Immature natural killer cell (primary cell): ENCODE measurements at regions not wholly inside any gene's neighbourhood (a gene's known extent, or its start where the extent isn't known, plus 50 kb on each side); places are given as distances from the start of the nearest gene placed in this dataset.

Experiments used
- DNase-seq, 3 donors: peaks; one replicate each; pipeline ENCODE4 v3.0.0; 2022; ENCODE audit warnings: mixed read lengths in 1 of 3
- H3K27ac Mint-ChIP-seq, 6 donors: one replicate each; pipeline ENCODE4 v1.8.0; 2020; ENCODE audit warnings: mixed read lengths in 6 of 6, mild to moderate bottlenecking in 5 of 6, inconsistent platforms in 4 of 6, moderate library complexity in 3 of 6
- H3K27me3 Mint-ChIP-seq, 3 donors: one replicate each; pipeline ENCODE4 v1.8.0; 2020 to 2021; ENCODE audit warnings: low read depth in 3 of 3, mild to moderate bottlenecking in 3 of 3, mixed read lengths in 3 of 3, moderate library complexity in 3 of 3, inconsistent platforms in 1 of 3
- H3K36me3 Mint-ChIP-seq, 3 donors: one replicate each; pipeline ENCODE4 v1.8.0; 2020; ENCODE audit warnings: mixed read lengths in 3 of 3, inconsistent platforms in 2 of 3, mild to moderate bottlenecking in 2 of 3
- H3K4me1 Mint-ChIP-seq, 2 donors: one replicate each; pipeline ENCODE4 v1.8.0; 2020; ENCODE audit warnings: inconsistent platforms in 2 of 2, mild to moderate bottlenecking in 2 of 2, mixed read lengths in 2 of 2, moderate library complexity in 1 of 2
- H3K4me3 Mint-ChIP-seq, 5 donors: one replicate each; pipeline ENCODE4 v1.8.0; 2020; ENCODE audit warnings: mild to moderate bottlenecking in 5 of 5, mixed read lengths in 5 of 5, inconsistent platforms in 3 of 5, moderate library complexity in 3 of 5
- H3K9me3 Mint-ChIP-seq, 6 donors: one replicate each; pipeline ENCODE4 v1.8.0; 2020; ENCODE audit warnings: mild to moderate bottlenecking in 6 of 6, mixed read lengths in 6 of 6, inconsistent platforms in 4 of 6, moderate library complexity in 3 of 6

DNA sequence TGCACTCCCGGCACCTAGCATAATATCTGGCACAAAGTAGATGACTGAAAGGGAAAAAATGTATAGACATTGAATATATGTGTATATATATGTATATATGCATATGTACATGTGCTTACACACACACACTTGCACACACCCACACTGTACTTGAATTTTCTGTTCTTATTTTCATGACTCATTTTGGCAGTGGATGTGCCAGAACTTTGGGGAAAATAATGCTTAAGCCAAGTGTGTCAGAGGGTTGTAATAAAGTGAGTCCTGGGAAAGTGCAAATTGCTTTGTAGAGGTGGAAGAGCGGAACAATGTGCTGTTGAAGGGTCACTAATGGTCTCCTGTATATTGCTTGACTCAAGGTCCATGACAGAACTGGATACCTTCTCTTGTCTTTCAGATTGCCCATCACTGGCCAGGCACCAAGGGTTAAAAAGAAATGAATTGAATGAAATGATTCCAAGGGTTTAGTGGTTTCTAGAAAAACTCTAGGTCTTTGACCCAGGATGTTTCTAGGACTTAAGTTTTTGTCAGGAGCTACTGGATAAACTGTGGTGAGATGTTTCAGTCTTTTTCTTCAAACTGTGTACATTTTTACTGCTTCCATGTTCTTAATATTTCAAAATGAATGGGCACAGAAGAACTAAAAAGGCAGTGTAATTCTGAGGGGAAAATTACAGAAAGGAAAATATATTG lies 129.9 kb upstream of the MOCS2 start:
- Mint-ChIP-seq H3K36me3 (no peaks in the 10 kb centered on the region), H3K27me3 (peaks cover 0 to 1% (median 0%) of the 10 kb centered on the region in 3 donors), H3K4me1 (no peaks in the 10 kb centered on the region), H3K27ac (no peak overlapping the region), H3K4me3 (no peak overlapping the region), H3K9me3 (peaks cover 0 to 8% (median 1%) of the 10 kb centered on the region in 6 donors)
- no peak for DNase-seq

- no peak overlapping the region for H3K27ac Mint-ChIP-seq
- no peaks in the 10 kb centered on the region for H3K36me3 Mint-ChIP-seq
- no peak for DNase-seq
- H3K4me3 Mint-ChIP-seq, result no peak overlapping the region
- H3K27me3 Mint-ChIP-seq, result peaks cover 0 to 1% (median 0%) of the 10 kb centered on the region in 3 donors
- no peaks in the 10 kb centered on the region for H3K4me1 Mint-ChIP-seq
- H3K9me3 Mint-ChIP-seq, result peaks cover 0 to 8% (median 1%) of the 10 kb centered on the region in 6 donors
Observed at GRCh38 chr5:53240661-53241060, 131.1 kb upstream of the MOCS2 start.

GRCh38 chr5:53241572-53241971 lies 132.0 kb upstream of the MOCS2 start:
- H3K36me3 Mint-ChIP-seq, result no peaks in the 10 kb centered on the region
- DNase-seq, result no peak
- no peaks in the 10 kb centered on the region for H3K4me1 Mint-ChIP-seq
- H3K27me3 Mint-ChIP-seq, result peaks cover 0 to 1% (median 0%) of the 10 kb centered on the region in 3 donors
- no peak overlapping the region for H3K27ac Mint-ChIP-seq
- no peak overlapping the region for H3K4me3 Mint-ChIP-seq
- H3K9me3 Mint-ChIP-seq, result peaks cover 0 to 8% (median 1%) of the 10 kb centered on the region in 6 donors

GRCh38 chr5:53243403-53243802 lies 133.8 kb upstream of the MOCS2 start:
- Mint-ChIP-seq H3K27ac (no peak overlapping the region), H3K9me3 (peaks cover 0 to 8% (median 1%) of the 10 kb centered on the region in 6 donors), H3K36me3 (no peaks in the 10 kb centered on the region), H3K27me3 (peaks cover 0 to 1% (median 0%) of the 10 kb centered on the region in 3 donors), H3K4me1 (no peaks in the 10 kb centered on the region), H3K4me3 (no peak overlapping the region)
- no peak for DNase-seq

- Mint-ChIP-seq H3K4me3 (no peak overlapping the region), H3K36me3 (no peaks in the 10 kb centered on the region), H3K4me1 (no peaks in the 10 kb centered on the region), H3K27me3 (no peaks in the 10 kb centered on the region), H3K27ac (no peak overlapping the region), H3K9me3 (peaks cover 0 to 6% (median 0%) of the 10 kb centered on the region in 6 donors)
- no peak for DNase-seq
Observed at GRCh38 chr5:53246042-53246836, 136.7 kb upstream of the MOCS2 start.

DNA sequence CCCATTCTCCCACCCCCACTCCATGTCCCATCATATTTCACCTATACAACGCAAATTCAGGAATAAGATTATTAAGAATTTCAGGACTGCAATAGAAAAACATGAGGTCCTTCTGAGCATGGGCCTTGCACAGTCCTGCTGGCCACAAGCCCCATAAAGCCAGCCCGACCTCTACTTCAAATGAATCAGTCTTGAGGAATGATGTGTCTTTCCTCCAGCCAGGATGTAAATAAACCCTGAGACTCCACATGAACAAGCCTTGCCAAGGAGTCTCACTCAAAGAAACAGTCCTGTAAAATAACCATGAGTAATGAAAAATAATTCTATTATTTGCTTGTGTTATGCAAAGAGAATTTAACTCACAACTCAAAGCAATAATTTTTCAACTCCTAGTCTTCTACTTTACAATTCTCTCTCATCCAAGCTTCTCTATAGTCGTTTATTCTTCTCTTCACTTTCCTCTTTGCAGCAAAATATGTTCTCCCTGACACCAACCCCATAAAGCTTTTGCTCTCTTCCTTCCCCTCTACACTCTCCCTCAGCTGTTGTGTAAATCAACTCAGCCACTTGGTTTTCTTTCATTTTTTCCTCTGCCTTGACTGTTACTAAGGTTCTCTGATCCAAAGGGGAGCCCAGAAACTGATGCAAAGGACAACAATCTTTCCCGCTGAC lies 140.1 kb upstream of the MOCS2 start:
- Mint-ChIP-seq H3K9me3 (peaks cover 0 to 1% (median 0%) of the 10 kb centered on the region in 6 donors), H3K27me3 (no peaks in the 10 kb centered on the region), H3K27ac (no peak overlapping the region), H3K36me3 (no peaks in the 10 kb centered on the region), H3K4me3 (no peak overlapping the region), H3K4me1 (peaks cover 0 to 1% of the 10 kb centered on the region in 2 donors)
- DNase-seq, result no peak

DNA sequence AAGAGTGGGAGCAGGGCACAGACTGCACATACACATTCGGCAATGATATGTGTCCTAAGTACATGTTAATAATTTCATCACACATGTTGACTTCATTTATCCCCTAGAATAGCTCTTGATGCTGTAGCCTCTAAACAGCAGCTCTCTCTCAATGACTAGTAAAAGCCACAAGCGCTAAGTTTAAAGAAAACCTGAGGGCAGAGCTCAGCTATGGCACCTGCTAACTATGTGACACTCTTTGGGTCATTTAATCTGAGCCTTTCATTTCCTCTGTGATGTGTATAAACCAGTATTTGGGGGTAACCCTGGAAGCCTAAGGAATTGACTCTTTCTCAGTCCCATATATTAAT lies 140.6 kb upstream of the MOCS2 start:
- DNase-seq, result no peak
- H3K4me3 Mint-ChIP-seq, result no peak overlapping the region
- no peaks in the 10 kb centered on the region for H3K27me3 Mint-ChIP-seq
- no peaks in the 10 kb centered on the region for H3K36me3 Mint-ChIP-seq
- peaks cover 0 to 1% of the 10 kb centered on the region in 2 donors for H3K4me1 Mint-ChIP-seq
- H3K27ac Mint-ChIP-seq, result no peak overlapping the region
- H3K9me3 Mint-ChIP-seq, result peaks cover 0 to 1% (median 0%) of the 10 kb centered on the region in 6 donors

- DNase-seq, result no peak
- no peak overlapping the region for H3K4me3 Mint-ChIP-seq
- H3K4me1 Mint-ChIP-seq, result peaks cover 0 to 1% of the 10 kb centered on the region in 2 donors
- no peaks in the 10 kb centered on the region for H3K9me3 Mint-ChIP-seq
- peaks cover 0 to 2% (median 2%) of the 10 kb centered on the region in 3 donors for H3K27me3 Mint-ChIP-seq
- H3K36me3 Mint-ChIP-seq, result no peaks in the 10 kb centered on the region
- no peak overlapping the region for H3K27ac Mint-ChIP-seq
Observed at GRCh38 chr5:53253421-53253871, 143.9 kb upstream of the MOCS2 start.

DNA sequence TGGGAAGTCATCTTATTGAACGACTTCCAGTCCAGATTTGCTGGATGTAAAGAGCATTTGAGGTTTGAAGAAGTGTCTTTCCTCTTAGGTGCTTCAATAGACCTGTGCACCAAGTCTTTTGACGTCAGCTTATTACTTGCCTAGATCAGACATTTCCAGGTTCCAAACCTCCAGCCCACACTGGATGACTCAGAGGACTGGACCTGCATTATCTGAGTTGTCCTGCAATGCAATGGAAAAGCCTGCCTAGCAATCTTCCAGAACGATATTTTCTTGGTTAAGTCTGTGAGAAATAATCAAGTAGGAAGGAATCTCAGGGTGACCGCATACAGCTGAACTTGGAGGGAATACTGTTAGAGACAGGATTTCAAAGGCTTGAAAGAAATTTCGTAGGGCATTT lies 147.2 kb upstream of the MOCS2 start:
- DNase-seq, result no peak
- Mint-ChIP-seq H3K36me3 (no peaks in the 10 kb centered on the region), H3K4me1 (peaks cover 0 to 1% of the 10 kb centered on the region in 2 donors), H3K27ac (no peak overlapping the region), H3K9me3 (no peaks in the 10 kb centered on the region), H3K4me3 (no peak overlapping the region), H3K27me3 (peaks cover 0 to 2% (median 2%) of the 10 kb centered on the region in 3 donors)

DNA sequence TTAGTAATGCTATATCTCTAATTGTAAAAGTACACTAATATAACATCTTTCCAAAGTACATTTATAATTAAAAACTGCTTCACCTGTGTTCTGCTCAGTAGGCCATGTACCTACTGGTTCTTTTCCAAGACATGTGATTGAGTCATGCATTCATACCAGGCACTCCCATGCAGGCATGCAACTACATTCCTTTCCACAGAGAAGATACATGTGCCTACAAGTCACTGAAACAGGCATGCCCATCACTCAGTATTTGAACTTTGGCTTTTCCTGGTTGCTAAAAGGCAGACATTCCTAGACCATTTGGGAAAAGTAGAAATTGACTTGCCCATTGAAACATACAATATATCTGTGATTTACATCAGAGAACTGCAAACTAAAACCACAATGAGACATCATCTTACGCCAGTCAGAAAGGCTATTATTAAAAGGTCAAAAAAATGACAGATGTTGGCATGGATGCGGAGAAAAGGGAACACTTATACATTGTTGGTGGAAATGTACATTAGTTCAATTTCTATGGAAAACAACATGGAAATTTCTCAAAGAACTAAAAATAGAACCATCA lies 148.3 kb upstream of the MOCS2 start:
- no peak for DNase-seq
- Mint-ChIP-seq H3K36me3 (no peaks in the 10 kb centered on the region), H3K4me3 (no peak overlapping the region), H3K27me3 (peaks cover 0 to 2% (median 2%) of the 10 kb centered on the region in 3 donors), H3K27ac (no peak overlapping the region), H3K4me1 (peaks cover 0 to 1% of the 10 kb centered on the region in 2 donors), H3K9me3 (no peaks in the 10 kb centered on the region)

GRCh38 chr5:53259176-53259575 lies 149.6 kb upstream of the MOCS2 start:
- Mint-ChIP-seq H3K9me3 (peaks cover 0 to 6% (median 0%) of the 10 kb centered on the region in 6 donors), H3K27me3 (peaks cover 2 to 3% (median 2%) of the 10 kb centered on the region in 3 donors), H3K4me3 (no peak overlapping the region), H3K36me3 (no peaks in the 10 kb centered on the region), H3K27ac (no peak overlapping the region), H3K4me1 (no peaks in the 10 kb centered on the region)
- DNase-seq, result no peak

GRCh38 chr5:53260446-53260845 lies 150.9 kb upstream of the MOCS2 start:
- Mint-ChIP-seq H3K27me3 (peaks cover 2 to 3% (median 3%) of the 10 kb centered on the region in 3 donors), H3K4me1 (no peaks in the 10 kb centered on the region)

GRCh38 chr5:53261245-53261644 lies 151.7 kb upstream of the MOCS2 start:
- H3K27me3 Mint-ChIP-seq, result peaks cover 0 to 6% (median 3%) of the 10 kb centered on the region in 3 donors
- no peak for DNase-seq
- H3K4me3 Mint-ChIP-seq, result no peak overlapping the region
- H3K27ac Mint-ChIP-seq, result no peak overlapping the region
- peaks cover 0 to 9% (median 0%) of the 10 kb centered on the region in 6 donors for H3K9me3 Mint-ChIP-seq
- no peaks in the 10 kb centered on the region for H3K36me3 Mint-ChIP-seq
- H3K4me1 Mint-ChIP-seq, result no peaks in the 10 kb centered on the region

More at GRCh38 chr5:53260446-53260845, 150.9 kb upstream of the MOCS2 start:
- Mint-ChIP-seq H3K4me3 (no peak overlapping the region), H3K27ac (no peak overlapping the region), H3K36me3 (no peaks in the 10 kb centered on the region), H3K9me3 (peaks cover 0 to 9% (median 0%) of the 10 kb centered on the region in 6 donors)
- DNase-seq, result no peak
